HG03521 (cell line): ENCODE measurements at regions not wholly inside any gene's neighbourhood (a gene's known extent, or its start where the extent isn't known, plus 50 kb on each side); places are given as distances from the start of the nearest gene placed in this dataset.
"Not testable (repeated sequence)": the region's sequence is repeated elsewhere in the genome, so short reads cannot be mapped to it uniquely, and the experiment has no call there.

ENCODE experiments used
- ATAC-seq: cut with Tn5 transposase; IDR thresholded peaks from one replicate; pipeline ENCODE4 v1.9.1; 2021; ENCODE audit warnings: mild to moderate bottlenecking, moderate library complexity; ENCODE audit not compliant: unreplicated experiment

DNA sequence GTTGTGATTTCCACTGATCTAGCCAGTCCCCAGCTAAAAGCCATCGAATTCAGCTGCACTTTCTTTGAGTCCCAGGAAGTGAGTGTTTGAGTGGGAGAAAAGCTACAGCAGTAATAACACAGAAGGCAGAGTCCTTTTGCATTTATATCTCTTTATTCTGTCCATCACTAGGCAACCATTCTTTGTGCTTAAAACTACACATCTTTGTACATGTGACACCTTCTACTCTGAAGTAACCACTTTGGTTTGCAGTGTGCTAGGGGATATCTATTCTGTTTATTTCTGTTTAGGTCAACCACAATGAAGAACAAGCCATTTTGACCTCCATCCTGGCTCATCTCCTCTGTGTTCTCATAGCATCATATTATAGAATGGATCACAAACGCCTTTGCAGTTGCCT, 226.0 kb upstream of the SERP2 start:
- no peak for ATAC-seq

DNA sequence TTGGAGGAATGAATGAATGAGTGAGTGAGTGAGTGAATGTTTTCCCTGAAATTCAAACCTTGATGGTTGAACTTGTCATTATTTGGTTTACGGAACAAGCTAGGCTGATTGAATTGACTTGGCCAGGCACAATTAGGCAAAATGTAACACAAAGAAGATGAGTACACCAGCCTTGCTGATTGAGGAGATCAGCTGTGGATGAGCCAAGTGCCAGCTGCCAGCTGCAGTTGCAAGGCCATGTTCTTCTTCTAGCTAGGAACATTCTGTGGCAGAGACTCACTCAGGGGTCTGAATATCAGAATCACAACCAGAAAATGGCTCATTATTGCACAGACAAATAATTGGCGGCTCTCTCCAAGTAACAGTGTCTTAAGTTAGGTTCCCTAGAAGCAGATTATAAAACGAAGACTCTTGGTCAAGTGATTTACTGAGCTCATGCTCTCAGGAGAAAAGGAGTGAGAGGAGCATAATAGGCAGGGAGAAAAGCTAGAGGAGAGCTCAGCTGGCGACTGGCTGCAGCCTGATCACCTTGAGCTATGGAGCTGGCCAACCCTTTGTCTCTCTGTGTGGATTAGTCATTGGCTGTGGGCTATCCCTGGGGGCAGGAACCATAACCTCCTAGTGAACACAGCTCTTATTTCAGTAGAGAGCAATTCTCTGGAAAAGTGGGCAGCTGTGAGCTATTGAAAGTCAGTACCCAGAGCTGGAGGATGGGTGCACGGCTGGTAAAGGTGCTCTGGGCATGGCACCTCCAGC, 225.3 kb upstream of the SERP2 start:
- ATAC-seq = no peak

DNA sequence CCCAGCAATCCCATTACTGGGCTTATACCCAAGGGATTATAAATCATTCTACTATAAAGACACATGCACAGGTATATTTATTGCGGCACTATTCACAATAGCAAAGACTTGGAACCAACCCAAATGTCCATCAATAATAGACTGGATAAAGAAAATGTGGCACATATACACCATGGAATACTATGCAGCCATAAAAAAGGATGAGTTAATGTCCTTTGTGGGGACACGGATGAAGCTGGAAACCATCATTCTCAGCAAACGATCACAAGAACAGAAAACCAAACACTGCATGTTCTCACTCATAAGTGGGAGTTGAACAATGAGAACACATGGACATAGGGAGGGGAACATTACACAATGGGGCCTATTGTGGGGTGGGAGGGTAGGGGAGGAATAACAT, 224.4 kb upstream of the SERP2 start:
- ATAC-seq = not testable (repeated sequence)

DNA sequence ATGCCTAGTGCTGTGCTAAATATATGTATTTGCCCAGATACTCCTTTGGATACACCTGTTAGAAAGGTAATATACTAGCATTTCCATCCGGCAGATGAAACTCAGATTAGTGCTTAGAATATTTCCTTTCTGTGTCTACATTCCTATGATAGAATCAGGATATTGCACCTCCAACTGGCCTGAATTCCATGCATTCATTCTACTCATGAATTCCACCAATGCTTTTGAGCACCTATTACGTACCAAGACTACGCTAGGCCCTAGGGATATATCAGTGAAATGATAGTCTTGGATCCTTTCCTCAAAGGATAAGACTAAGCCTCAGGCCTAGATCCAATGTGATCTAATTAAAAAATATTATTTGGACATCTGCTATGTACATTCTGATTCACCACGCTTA, 223.8 kb upstream of the SERP2 start:
- ATAC-seq = no peak

DNA sequence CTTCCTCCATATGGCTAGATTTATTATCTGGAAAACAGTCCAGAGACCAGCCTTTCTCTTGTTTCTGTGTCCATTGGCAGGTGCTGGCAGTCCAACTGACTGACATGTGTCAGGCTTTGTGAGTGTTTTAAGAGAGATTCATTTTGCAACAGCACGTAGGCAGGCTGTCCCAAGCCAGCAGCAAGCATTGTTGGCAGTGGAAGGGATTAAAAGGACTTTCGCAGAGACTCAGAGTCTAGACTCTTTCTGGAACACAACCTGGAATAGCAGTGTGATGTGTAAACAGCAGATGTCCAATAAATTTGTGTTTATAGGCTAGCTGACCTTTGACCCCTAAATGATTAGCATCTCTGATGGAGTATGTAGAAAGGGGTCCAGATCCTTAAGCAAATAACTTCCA, 222.2 kb upstream of the SERP2 start:
- ATAC-seq = no peak

DNA sequence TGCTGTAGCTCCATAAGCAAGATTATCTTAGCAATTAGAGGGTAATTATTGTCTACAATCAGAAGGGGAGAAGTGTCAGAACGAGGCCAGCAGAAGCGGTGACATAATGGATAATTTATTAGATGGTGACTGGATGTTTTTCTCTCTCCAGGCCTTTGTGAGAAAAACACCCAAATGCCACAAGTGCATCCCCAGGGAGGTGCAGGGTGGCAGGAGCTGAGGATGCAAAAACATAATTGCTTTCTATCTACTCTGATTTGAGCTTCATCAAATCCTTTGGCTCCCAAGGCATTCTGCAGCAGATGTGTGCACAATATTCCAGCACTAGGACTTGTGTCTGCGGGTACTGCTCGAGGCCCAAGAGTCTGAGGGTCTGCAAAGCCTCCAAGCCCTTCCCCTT, 220.1 kb upstream of the SERP2 start:
- no peak for ATAC-seq

DNA sequence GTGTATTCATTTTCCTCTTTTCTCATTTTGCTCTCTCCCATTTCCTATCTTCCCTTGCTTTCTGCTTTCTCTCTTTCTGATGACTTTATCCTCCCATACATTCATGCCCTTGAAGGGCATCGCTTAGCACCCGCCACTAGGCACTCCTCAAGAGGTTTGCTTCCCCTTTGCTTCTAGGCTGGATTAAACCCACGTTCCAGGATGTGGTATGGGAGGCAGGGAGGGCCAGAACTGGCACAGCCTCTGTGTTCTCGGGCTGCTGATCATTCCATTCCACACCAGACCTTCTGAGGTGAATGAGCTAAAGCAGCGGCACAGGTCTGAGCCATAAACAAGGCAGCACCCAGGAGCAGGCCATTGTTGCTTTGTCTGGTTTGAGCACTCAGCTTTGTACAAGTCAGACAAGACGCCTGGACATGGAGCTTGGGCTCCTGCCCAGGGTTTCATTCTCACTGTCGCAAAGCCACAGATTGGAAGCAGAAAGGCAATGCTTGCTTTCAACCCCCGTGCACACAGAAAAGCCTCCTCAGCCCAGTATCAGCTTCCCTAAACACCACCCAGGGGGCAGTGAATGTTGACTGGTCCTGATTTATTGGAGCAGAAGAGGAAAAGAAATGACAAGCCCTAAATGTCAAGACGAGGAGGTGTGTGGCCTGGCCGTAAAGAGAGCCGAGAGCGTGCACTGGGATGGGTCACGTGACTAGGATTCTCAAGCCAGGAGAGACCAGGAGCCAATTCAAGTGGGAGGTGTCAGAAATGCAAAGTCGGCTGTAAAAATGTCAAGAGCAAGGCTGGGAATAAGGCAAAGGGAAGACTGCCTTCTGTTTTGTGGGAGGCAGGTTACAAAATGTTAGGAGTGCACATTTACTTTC, 218.0 kb upstream of the SERP2 start:
- no peak for ATAC-seq

DNA sequence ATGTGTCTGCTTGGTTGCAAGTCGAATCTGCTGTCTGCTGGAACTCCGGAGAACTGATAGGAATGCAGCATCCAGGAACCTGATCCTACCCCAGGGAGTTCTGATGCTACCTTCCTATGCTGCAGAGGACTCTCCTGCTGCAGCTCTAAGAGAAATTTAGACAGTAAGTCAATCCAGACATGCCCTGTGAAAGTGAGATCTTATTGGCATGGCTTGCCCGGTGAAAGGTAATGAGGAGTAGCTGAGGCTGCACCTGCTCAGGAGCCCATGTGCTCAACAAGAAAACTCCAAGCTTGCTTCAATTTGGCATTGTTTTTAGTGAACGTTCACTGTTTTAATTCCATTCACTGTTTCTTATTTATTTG, 217.3 kb upstream of the SERP2 start:
- ATAC-seq = no peak

DNA sequence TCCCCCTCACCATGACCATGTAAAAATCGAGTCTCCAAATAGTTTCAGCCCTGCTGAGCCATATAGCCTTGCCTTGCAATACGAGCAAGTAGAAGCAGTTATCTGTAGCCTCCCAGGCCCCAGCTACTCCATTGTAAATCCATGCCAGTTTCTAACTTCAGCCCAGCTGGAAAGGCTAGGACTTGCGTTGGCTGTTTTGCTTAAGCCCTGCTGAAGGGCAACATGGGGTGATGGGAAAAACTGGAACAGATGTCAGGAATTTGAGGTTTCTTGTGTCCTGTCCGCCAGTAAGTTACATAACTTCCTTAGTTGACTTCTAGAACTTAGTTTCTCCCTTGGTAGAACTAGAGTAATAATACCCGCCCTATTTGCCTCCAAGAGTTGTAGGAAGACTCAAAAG, 216.0 kb upstream of the SERP2 start:
- ATAC-seq = no peak

DNA sequence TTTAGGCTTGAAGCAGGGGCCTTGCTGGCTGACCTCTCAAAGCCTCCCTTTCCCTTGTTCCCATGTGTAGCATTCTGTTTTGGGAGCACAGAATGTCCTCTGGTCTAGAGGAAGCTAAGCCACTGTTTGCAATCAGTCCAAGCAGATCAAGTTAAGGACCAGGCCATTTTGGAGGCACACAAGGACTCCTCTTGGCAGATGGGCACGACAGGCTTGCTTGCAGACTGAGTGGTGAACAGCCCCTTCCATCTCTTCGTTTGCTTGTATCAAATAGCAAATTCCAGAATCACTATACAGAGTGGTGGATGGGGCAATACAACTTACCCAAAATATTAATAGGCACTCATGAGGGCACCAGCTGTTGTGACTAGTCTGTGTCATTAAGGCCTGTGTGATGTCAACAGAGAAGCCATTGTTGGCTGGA, 215.5 kb upstream of the SERP2 start:
- ATAC-seq = no peak

DNA sequence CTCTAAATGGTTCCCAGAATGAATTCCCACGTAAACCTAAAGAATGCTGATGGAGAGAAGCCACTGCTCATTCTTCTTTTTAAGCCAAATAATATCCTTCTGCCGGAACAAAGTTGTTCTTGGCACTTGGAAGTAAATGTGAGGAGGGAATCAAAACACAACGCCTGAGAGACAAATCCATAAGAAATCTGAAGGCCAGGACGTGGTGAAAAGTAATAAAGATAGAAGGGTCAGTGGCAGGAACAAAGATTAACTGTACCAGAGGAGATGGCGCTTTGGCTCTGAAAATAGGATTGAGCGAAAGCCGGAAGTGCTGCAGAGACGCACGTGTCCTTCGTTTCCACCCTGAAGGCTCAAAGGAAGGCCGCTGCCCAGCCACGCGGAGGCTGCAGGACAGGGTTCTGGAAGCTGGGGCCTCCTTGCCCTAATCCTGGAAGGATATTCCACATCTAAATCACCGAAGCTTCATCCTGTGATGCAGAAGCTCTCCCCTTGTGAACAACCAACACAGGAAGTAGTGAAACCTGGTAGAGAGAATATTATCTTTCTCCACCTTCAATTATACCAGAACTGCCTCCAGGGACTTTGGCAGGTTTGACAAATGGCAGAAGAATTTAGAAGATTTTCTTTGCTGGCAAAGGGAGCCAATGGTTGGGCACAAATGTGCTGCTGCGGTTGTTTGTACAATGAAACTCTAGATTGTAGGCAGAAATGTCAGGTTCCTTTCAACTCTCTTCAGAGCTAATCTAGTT, 214.6 kb upstream of the SERP2 start:
- no peak for ATAC-seq

DNA sequence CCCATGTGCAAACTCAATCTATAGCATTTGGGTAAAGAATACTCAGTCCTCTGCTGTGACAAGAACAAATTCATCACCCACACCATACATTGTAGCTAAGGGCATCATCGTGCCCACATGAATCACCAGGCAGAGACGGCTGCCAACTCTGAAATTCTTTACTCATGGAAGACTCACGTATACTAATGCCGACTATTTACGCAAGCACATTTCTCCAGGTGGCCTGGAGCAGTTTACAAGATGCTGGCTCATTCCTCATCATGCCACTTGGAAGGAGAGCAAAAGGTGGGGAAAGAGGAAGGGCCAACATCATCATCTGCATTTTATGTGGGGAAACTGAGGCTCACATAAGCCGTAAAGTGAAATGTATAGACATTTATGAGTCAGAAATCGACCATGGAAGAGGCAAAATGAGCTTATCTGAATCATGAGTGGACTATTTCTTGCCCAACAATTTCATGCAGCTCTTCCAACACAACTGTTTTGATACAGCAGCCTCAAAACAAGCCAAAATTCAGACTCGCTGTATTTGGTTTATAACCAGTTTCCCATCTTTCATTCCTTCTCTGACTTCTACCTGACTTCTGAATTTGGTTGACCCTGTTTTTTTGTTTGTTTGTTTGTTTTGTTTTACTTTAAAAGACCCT, 213.9 kb upstream of the SERP2 start:
- no peak for ATAC-seq

DNA sequence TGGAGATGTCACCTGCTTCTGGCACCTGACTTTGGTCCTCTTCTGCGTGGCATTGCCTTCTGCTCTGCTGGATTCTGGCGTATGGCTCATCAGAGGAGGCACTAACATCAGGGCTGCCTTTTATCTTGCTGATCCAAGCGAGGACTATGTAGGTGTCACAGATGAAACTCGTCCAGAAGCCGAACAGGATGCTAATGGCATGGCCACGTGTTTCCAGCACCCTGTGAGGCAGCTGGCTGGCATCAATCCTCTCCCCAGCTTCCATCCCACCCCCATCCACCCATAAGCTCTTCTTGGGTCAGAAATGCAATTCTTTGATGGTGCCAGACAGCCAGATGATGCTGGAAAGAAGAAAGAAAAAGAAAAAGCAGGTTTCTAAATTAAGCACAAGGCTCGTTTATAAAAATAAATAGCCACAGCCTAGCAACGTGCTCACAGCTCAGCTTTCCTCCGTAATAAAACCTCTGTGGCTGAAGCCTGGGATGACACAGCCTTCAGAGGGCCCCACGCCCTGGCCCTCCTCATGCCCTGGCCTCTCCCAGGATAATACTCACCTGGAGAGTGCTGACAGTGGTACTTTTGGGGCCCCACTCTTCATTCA, 212.9 kb upstream of the SERP2 start:
- no peak for ATAC-seq

DNA sequence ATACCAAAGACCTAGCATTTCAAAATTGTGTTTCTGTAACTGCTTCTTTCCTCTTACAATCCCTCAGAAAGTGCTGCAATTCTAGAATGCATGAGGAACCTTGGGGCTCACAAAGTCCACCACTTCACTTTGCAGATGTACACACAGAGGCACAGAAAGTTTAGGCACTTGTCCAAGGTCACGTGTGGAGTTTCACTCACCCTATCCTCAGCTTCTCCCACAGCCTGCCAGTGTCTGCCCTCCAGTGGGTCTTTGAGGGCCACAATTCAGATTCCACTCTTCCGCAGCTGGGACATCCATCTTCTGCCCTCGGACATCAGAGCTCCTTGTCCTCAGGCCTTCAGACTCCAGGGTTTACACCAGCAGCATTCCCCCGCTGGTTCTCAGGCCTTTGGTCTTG, 210.5 kb upstream of the SERP2 start:
- no peak for ATAC-seq

DNA sequence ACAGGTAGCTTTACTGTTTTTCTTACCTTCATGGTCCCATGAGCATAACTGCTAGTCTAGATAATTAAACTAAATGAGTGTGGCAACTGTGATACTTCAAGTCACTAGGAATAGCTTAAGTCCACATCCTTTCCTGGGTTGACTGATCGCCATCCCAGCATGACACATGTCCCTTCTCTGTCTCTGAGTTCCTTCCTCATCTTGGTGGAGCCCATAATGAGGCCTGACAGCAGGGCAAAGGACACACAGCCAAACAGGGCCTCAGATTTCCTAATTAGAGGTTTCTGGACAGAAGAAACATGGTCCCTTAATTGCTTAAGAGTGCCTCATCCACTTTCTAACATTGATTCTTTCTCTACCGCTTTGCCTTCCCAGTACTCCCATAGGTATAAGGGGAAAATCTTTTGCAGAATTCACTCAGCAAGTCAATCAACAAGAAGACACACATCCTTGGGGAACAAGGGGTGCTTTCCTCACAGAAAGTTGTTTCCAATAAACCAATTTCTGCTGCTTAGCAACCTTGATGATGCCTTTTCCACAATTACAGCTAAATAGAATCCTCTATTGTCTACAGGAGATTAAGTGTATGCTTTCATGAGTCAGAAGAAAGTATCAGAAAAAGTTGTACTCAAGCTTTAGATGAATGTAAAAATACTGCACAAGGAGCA, 208.3 kb upstream of the SERP2 start:
- ATAC-seq = no peak

DNA sequence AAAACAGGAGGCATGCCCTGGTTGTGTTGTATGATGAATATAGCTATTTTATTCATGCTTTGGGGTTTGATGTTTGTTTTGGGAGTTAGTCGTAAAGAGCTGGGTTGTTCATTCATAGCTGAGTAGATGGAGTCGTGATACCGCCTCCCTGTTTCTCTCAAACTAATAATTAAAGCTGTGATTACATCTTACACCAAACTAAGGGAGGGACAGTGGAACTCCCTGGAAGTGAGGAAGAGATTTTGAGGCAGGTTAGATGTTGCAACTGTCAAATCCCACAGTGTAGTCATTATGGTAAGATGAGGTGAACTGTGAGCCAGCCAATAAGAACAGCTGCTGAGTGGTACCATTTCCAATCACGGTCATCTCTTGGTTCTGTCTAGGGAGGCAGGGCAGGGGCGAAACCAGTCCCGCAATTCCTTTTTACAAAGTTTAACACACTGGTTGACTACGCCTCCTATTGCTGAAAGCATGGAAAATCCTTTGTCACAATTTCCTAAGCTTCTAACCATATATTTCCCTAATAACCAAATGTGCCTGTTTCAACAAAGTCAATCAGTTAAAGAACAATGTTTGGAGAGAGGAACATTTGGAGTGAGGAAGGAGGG, 207.6 kb upstream of the SERP2 start:
- ATAC-seq = no peak

DNA sequence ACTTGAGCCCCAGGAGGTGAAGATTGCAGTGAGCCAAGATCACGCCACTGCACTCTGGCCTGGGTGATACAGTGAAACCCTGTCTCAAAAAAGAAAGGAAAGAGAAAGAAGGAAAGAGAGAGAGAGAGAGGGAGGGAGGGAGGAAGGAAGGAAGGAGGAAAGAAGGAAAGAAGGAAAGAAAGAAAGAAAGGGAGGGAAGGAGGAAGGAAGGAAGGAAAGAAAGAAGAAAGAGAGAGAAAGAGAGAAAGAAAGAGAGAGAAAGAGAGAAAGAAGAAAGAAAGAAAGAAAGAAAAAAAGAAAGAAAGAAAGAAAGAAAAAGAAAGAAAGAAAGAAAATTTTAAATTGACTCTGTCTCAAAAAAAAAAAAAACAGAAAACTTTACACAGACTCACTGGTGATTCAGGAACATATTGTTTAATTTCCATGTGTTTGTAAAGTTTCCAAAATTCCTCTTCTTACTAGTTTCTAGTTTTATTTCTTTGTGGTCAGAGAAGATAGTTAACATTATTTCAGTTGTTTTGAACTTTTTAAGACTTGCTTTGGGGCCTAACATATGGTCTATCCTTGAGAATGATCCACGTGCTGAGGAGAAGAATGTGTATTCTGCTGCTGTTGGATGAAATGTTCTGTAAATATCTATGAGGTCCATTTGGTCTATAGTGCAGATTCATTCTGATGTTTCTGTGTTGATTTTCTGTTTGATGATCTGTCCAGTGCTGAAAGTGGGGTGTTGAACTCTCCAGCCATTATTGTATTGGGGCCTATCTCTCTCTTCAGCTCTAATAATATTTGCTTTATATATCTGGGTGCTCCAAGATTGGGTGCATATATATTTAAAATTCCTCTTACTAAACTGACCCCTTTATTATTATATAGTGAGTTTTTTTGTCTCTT, 204.4 kb upstream of the SERP2 start:
- ATAC-seq = no peak

DNA sequence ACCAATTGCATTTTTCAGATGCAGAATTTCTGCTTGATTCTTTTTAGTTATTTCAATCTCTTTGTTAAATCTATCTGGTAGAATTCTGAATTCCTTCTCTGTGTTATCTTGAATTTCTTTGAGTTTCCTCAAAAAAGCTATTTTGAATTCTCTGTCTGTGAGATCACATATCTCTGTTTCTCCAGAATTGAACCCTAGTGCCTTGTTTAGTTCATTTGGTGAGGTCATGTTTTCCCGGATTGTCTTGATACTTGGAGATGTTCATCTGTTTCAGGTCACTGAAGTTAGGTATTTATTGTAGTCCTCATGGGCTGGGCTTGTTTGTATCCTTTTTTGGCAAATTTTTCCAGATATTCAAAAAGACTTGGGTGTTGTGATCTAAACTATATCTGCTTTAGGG, 202.9 kb upstream of the SERP2 start:
- no peak for ATAC-seq

DNA sequence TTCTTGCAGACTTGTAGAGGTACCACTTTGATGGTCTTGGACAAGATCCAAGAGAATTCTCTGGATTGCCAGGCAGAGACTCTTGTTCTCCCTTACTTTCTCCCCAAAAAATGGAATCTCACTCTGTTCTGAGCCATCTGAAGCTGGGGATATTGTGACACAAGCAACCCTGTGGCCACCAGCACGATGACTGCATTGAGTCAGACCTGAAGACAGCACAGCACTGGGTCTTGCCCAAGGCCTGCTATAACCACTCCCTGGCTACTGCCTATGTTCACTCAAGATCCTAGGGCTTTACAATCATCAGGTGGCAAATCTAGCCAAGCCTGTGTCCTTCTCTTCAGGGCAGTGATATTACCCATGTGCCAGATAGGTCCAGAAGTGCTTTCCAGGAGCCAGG, 202.5 kb upstream of the SERP2 start:
- no peak for ATAC-seq
